ENCODE measurements at regions not wholly inside any gene's neighbourhood (a gene's known extent, or its start where the extent isn't known, plus 50 kb on each side); places are given as distances from the start of the nearest gene placed in this dataset.
A peak's percentile ranks its signal among the peaks of the same experiment; 100 is the strongest.

DNA sequence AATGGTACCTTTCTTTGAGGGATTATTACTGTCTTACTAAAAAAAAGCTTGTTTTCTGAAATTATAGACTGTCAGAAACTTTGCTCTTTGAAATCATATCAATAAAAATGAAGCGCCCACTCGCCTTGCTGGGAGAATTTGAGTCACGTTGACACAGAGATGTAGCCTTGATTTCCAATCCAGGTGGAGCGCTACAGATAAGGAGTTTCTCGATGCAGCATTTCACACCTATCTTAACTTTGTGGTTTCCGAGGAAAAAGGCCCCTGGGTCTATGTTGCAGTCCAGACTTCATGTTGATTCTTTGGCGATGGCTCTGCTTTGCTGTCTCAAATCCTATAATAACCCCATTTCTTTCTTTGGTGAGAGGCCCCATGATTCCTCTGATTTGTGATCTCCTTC lies 158.1 kb upstream of the ARG1 start:
- Histone ChIP-seq H3K4me1 (replicated peaks in 1 of 4; ENCODE audit: control insufficient read depth in 3 of 4, insufficient read depth in 4 of 4, low read length in 3 of 4) (no peaks in the 10 kb centered on the region), H4K91ac (replicated peaks; ENCODE audit: insufficient read length, low read length) (no peak overlapping the region), H3K9ac (replicated peaks in 1 of 4; ENCODE audit: extremely low read depth in 1 of 4, low read depth in 3 of 4, low read length in 3 of 4) (no peak overlapping the region), H3K4me3 (ENCODE audit: extremely low read depth in 1 of 4, insufficient read depth in 2 of 4, low read depth in 3 of 4, low read length in 4 of 4) (no peak overlapping the region), H3K18ac (ENCODE audit: extremely low read depth, low read length) (no peak overlapping the region), H3K4me2 (ENCODE audit: insufficient read depth in 1 of 2, low read depth in 2 of 2, low read length in 2 of 2) (no peak overlapping the region), H3K23ac (ENCODE audit: insufficient read length) (no peak overlapping the region), H4K20me1 (replicated peaks in 1 of 2; ENCODE audit: control insufficient read depth in 1 of 2, insufficient read depth in 2 of 2, low read length in 2 of 2) (no peaks in the 10 kb centered on the region), H3K79me1 (ENCODE audit: low read depth, low read length) (no peaks in the 10 kb centered on the region), H2AFZ (ENCODE audit: low read length) (peak overlapping the region; percentile 45; the same call in 1 of the 2 replicates), H2BK5ac (ENCODE audit: low read depth, low read length) (no peak overlapping the region), H2BK12ac (ENCODE audit: low read depth, low read length) (no peak overlapping the region), H2BK120ac (replicated peaks; ENCODE audit: low read depth, low read length) (no peak overlapping the region), H3K27ac (ENCODE audit: low read depth, low read length) (no peak overlapping the region), H3K27me3 (replicated peaks in 1 of 4; ENCODE audit: control insufficient read depth in 3 of 4, extremely low read depth in 1 of 4, insufficient read depth in 3 of 4, low read length in 3 of 4) (no peaks in the 10 kb centered on the region), H2AK5ac (ENCODE audit: low read depth, low read length) (no peak overlapping the region), H2BK20ac (ENCODE audit: low read length) (no peak overlapping the region), H2BK15ac (ENCODE audit: low read length) (no peak overlapping the region), H4K8ac (ENCODE audit: extremely low read depth, insufficient read depth, low read length) (no peak overlapping the region), H3K14ac (ENCODE audit: insufficient read length) (no peak overlapping the region), H3K56ac (replicated peaks; ENCODE audit: insufficient read length, low read depth, low read length) (no peak overlapping the region), H3K4ac (replicated peaks; ENCODE audit: insufficient read length, low read depth, low read length) (no peak overlapping the region), H3K23me2 (ENCODE audit: low read depth, low read length) (no peaks in the 10 kb centered on the region), H3K36me3 (ENCODE audit: control insufficient read depth in 2 of 4, insufficient read depth in 4 of 4, low read length in 3 of 4) (no peaks in the 10 kb centered on the region), H3K79me2 (ENCODE audit: control insufficient read depth in 1 of 2, insufficient read depth in 2 of 2, low read length in 2 of 2) (no peaks in the 10 kb centered on the region), H4K5ac (ENCODE audit: insufficient read length, low read depth, low read length) (no peak overlapping the region), H3K9me3 (ENCODE audit: insufficient read depth in 2 of 2, low read depth in 1 of 2, low read length in 1 of 2) (0 out of 4 replicates have a peak, but pooled peaks cover 0 to 3% of the 10 kb centered on the region in 2 experiments)
- no peak for FAIRE-seq
- POLR2A ChIA-PET (ENCODE audit: partially characterized antibody): no interaction called here
- CTCF ChIA-PET (ENCODE audit: partially characterized antibody): no interaction called here
- DNase-seq (ENCODE audit: low read depth in 1 of 2, low spot score in 2 of 2): no peak
- 91% methylated on average over 7 of the region's 7 CpGs; no CpG with 5 or more reads in 1 of the 2 experiments for WGBS, 2 experiments (ENCODE audit: extremely low coverage in 1 of 2, insufficient coverage in 1 of 2, insufficient read length in 1 of 2, insufficient replicate concordance in 2 of 2, low coverage in 1 of 2, low lambda C conversion rate in 2 of 2, missing lambda C conversion rate in 1 of 2)
- no peak for TF ChIP-seq GABPA (IDR thresholded peaks at IDR 0.05; ENCODE audit: borderline replicate concordance, insufficient read depth, low read length)
- no peak for TF ChIP-seq SUZ12 (IDR thresholded peaks at IDR 0.05; ENCODE audit: low read length)
- no peak for TF ChIP-seq HDAC2 (IDR thresholded peaks at IDR 0.05; ENCODE audit: borderline replicate concordance in 1 of 2, low read depth in 2 of 2, low read length in 2 of 2)
- no peak for TF ChIP-seq KDM5A (IDR thresholded peaks at IDR 0.05; ENCODE audit: low read length)
- no peak for TF ChIP-seq ASH2L (IDR thresholded peaks at IDR 0.05; ENCODE audit: low read length)
- no peak for TF ChIP-seq SP4 (IDR thresholded peaks at IDR 0.05; ENCODE audit: low read length)
- TF ChIP-seq RXRA (IDR thresholded peaks at IDR 0.05; ENCODE audit: insufficient read depth, low read depth, low read length): no peak
- TF ChIP-seq USF2 (IDR thresholded peaks at IDR 0.05; ENCODE audit: low read length): no peak
- no peak for TF ChIP-seq BACH1 (IDR thresholded peaks at IDR 0.05; ENCODE audit: low read length)
- TF ChIP-seq NRF1 (IDR thresholded peaks at IDR 0.05; ENCODE audit: low read depth, low read length): no peak
- no peak for TF ChIP-seq POLR2A (IDR thresholded peaks at IDR 0.05; ENCODE audit: control extremely low read depth in 1 of 2, low read depth in 2 of 2, low read length in 2 of 2)
- no peak for TF ChIP-seq SAP30 (IDR thresholded peaks at IDR 0.05; ENCODE audit: insufficient read depth, insufficient replicate concordance, low read length)
- no peak for TF ChIP-seq CREB1 (IDR thresholded peaks at IDR 0.05)
- TF ChIP-seq PHF8 (conservative IDR thresholded peaks at IDR 0.05; ENCODE audit: low read depth, low read length): no peak
